SU-DHL-6 (cell line): ENCODE measurements at regions not wholly inside any gene's neighbourhood (a gene's known extent, or its start where the extent isn't known, plus 50 kb on each side); places are given as distances from the start of the nearest gene placed in this dataset.

Source experiments
- H2AFZ ChIP-seq: fragments of 200-600 bp; sonication (generic); 2 replicates; pipeline ENCODE4 v1.6.1; 2014; ENCODE audit warnings: low read depth, mild to moderate bottlenecking, moderate library complexity, mixed read lengths, antibody characterized with exemption, low read length; ENCODE audit not compliant: severe bottlenecking
- H3F3A ChIP-seq: fragments of 200-600 bp; shearing (Covaris generic); 2 replicates; pipeline ENCODE4 v1.6.0; 2016; ENCODE audit warnings: antibody characterized with exemption, mild to moderate bottlenecking; ENCODE audit not compliant: insufficient read depth
- H3K27ac ChIP-seq: fragments of 200-600 bp; sonication (generic); 2 replicates; pipeline ENCODE4 v1.5.1; 2016; ENCODE audit warnings: low read depth, mild to moderate bottlenecking, low read length, moderate library complexity, mixed read lengths
- H3K27me3 ChIP-seq: fragments of 200-600 bp; sonication (generic), shearing (Covaris generic); 2 replicates; pipeline ENCODE4 v1.6.0; 2014; ENCODE audit warnings: mild to moderate bottlenecking, low read length
- H3K36me3 ChIP-seq: fragments of 200-600 bp; sonication (generic); 2 replicates; pipeline ENCODE4 v1.6.1; 2014; ENCODE audit warnings: mild to moderate bottlenecking, low read length, mixed read lengths
- H3K4me2 ChIP-seq: fragments of 300-600, 200-600 bp; shearing (Covaris generic), sonication (generic); 2 replicates; pipeline ENCODE4 v1.6.0; 2014; ENCODE audit warnings: low read length, low read depth, mild to moderate bottlenecking; ENCODE audit not compliant: poor library complexity, severe bottlenecking
- H3K4me3 ChIP-seq: fragments of 200-600 bp; sonication (generic); 2 replicates; pipeline ENCODE4 v1.5.1; 2014; ENCODE audit warnings: antibody characterized with exemption, low read length, mild to moderate bottlenecking, mixed read lengths; ENCODE audit not compliant: insufficient read depth, poor library complexity, severe bottlenecking
- H3K79me2 ChIP-seq: fragments of 200-600 bp; sonication (generic); 2 replicates; pipeline ENCODE4 v1.6.1; 2014; ENCODE audit warnings: mild to moderate bottlenecking, low read length, moderate library complexity; ENCODE audit not compliant: insufficient read depth
- H3K9ac ChIP-seq: fragments of 200-600 bp; sonication (generic); 2 replicates; pipeline ENCODE4 v1.7.0; 2014; ENCODE audit warnings: mild to moderate bottlenecking, low read length
- H3K9me2 ChIP-seq: fragments of 200-600 bp; sonication (generic); replicated peaks from 2 replicates; pipeline ENCODE4 v1.6.1; 2014; ENCODE audit warnings: low read length; ENCODE audit not compliant: insufficient read depth
- H3K9me3 ChIP-seq: fragments of 200-600 bp; sonication (generic); 2 replicates; pipeline ENCODE4 v1.6.1; 2014; ENCODE audit warnings: low read length, mixed read lengths; ENCODE audit not compliant: insufficient read depth
- H4K20me1 ChIP-seq: fragments of 200-600 bp; sonication (generic); 2 replicates; pipeline ENCODE4 v1.6.1; 2014; ENCODE audit warnings: low read depth, mild to moderate bottlenecking, antibody characterized with exemption, low read length, moderate library complexity, mixed read lengths
- EZH2phosphoT487 ChIP-seq: fragments of 200-600 bp; sonication (generic), shearing (Covaris generic); conservative IDR thresholded peaks from 2 replicates; pipeline ENCODE4 v1.6.1; 2018; ENCODE audit warnings: mild to moderate bottlenecking, antibody characterized with exemption, low read length, moderate library complexity, mixed read lengths
- TF ChIP-seq, protein P1 (sequence below): fragments of 200-600 bp; sonication (generic); IDR thresholded peaks from one replicate; pipeline ENCODE4 v1.5.1; 2017; ENCODE audit warnings: antibody characterized with exemption, mild to moderate bottlenecking, low read length, moderate library complexity; ENCODE audit not compliant: insufficient read depth, poor library complexity, severe bottlenecking

DNA sequence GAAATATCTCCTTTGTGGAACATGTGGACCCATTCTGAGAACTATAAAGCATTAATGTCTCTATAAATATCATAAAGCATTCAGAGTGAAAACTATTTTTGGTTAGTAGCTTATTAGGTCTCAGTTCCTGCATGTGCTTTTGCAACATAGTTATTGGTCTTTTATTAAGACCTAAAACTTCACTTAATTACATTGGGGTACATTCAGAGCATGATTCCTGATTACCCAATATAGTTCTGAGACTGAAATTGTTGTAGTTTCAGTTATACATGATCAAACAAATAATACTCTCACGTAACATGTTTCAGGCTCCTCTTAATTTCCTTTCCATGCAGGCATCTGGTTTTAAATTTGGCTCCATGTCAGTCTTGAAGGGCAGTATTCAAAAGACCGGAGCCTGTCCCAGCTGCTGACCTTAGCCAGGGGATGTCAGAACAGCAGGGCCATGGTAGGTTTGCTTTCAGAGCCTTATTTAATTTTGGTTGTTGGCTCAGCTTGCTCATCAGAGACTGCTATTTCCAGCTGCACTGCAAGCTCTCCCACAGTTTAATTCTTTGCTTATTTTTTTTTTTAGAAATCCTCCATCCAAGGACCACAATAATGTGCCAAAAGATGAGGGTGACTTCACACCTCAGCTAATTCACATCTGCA is 447.8 kb upstream of the FZD8 start:
- H3K9me2 ChIP-seq, result 0 out of 2 replicates have a peak, but pooled peaks cover 6% of the 10 kb centered on the region

DNA sequence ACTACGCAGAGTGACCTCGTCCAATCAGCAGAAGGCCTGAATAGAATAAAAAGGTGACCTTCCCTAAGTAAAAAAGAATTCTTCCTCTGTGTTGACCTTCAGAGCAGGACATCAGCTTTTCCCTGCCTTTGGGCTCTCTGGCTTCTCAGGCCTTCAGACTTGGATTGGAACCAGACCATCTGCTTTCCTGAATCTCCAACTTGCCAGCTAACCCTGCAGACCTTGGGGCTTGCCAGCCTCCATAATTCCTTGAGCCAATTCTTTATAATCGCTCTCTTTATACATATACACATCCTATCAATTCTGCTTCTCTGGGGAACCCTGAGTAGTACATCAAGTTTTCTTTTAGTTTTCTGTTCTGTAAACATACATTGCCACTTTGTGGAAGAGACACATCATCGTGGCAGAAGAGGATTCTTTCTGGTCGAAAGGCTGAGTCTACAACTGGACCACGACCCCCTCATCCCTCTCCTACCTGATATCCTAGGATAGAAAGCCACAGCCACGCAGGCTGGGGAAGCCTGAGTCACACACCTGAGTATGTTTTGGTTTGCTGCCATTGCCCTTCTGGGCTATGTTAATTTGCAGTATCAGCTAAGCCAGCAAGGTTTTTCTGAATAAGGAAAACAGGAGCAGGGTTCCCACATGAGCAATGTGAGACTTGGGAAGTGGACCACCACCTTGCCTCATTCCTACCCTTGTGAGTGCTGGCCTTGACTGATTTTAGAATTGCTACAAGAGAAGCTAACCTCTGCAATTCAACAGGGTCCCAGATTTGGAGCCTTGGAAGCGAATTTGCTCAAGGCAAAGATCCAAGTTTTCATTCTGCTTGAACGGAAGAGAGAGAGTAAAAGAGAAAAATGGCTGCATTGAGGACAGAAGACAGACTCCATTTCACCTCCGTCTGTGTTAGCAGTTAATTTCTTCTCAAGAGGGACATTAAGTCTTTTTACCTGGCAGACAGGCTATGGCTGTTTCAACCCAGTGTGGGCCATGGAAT is 445.2 kb upstream of the FZD8 start:
- H3K9me3 ChIP-seq, result no peaks in the 10 kb centered on the region
- H4K20me1 ChIP-seq, result no peaks in the 10 kb centered on the region
- no peak overlapping the region for H2AFZ ChIP-seq
- H3K9me2 ChIP-seq, result 0 out of 2 replicates have a peak, but pooled peaks cover 6% of the 10 kb centered on the region
- H3F3A ChIP-seq, result no peaks in the 10 kb centered on the region
- no peaks in the 10 kb centered on the region for H3K36me3 ChIP-seq
- H3K4me2 ChIP-seq, result no peak overlapping the region
- H3K9ac ChIP-seq, result no peak overlapping the region
- TF ChIP-seq, protein P1, sequence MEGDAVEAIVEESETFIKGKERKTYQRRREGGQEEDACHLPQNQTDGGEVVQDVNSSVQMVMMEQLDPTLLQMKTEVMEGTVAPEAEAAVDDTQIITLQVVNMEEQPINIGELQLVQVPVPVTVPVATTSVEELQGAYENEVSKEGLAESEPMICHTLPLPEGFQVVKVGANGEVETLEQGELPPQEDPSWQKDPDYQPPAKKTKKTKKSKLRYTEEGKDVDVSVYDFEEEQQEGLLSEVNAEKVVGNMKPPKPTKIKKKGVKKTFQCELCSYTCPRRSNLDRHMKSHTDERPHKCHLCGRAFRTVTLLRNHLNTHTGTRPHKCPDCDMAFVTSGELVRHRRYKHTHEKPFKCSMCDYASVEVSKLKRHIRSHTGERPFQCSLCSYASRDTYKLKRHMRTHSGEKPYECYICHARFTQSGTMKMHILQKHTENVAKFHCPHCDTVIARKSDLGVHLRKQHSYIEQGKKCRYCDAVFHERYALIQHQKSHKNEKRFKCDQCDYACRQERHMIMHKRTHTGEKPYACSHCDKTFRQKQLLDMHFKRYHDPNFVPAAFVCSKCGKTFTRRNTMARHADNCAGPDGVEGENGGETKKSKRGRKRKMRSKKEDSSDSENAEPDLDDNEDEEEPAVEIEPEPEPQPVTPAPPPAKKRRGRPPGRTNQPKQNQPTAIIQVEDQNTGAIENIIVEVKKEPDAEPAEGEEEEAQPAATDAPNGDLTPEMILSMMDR, result no peak
- no peak for TF ChIP-seq EZH2phosphoT487
- no peaks in the 10 kb centered on the region for H3K27me3 ChIP-seq
- H3K27ac ChIP-seq, result no peak overlapping the region
- H3K4me3 ChIP-seq, result no peak overlapping the region
- no peaks in the 10 kb centered on the region for H3K79me2 ChIP-seq

More for the DNA sequence above, 447.8 kb upstream of the FZD8 start:
- TF ChIP-seq, protein P1, result no peak
- no peak for TF ChIP-seq EZH2phosphoT487
- no peak overlapping the region for H3K9ac ChIP-seq
- no peaks in the 10 kb centered on the region for H3F3A ChIP-seq
- H3K36me3 ChIP-seq, result no peaks in the 10 kb centered on the region
- no peaks in the 10 kb centered on the region for H4K20me1 ChIP-seq
- no peaks in the 10 kb centered on the region for H3K79me2 ChIP-seq
- no peaks in the 10 kb centered on the region for H3K9me3 ChIP-seq
- no peak overlapping the region for H3K4me2 ChIP-seq
- H2AFZ ChIP-seq, result no peak overlapping the region
- H3K27me3 ChIP-seq, result no peaks in the 10 kb centered on the region
- no peak overlapping the region for H3K27ac ChIP-seq
- H3K4me3 ChIP-seq, result no peak overlapping the region

DNA sequence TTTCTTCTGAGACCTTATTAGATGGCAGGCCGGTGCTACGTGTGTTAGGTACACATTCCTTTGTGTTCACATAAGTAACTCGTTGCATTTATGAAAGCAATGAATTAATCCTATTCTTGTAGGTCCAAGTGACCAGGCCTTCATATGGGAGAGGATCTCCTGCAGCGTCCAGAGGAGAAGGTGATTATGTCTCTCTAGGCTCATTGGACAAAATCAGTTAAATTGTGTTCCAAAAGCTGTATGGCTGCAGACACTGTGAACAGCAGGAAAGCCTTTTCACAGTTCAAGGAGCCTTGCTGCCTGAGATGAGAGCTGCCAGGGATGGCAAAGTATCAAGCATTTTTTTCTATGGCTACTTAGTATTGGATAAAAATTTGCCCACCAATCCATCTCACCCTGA is 433.1 kb upstream of the FZD8 start:
- H3F3A ChIP-seq, result no peaks in the 10 kb centered on the region
- H3K36me3 ChIP-seq, result no peaks in the 10 kb centered on the region
- H3K4me2 ChIP-seq, result no peak overlapping the region
- no peak overlapping the region for H3K9ac ChIP-seq
- H3K27ac ChIP-seq, result no peak overlapping the region
- H3K4me3 ChIP-seq, result no peak overlapping the region
- no peaks in the 10 kb centered on the region for H3K9me2 ChIP-seq
- H4K20me1 ChIP-seq, result no peaks in the 10 kb centered on the region
- no peak overlapping the region for H2AFZ ChIP-seq
- no peaks in the 10 kb centered on the region for H3K79me2 ChIP-seq
- H3K27me3 ChIP-seq, result no peaks in the 10 kb centered on the region
- TF ChIP-seq EZH2phosphoT487, result no peak
- TF ChIP-seq, protein P1, result no peak
- no peaks in the 10 kb centered on the region for H3K9me3 ChIP-seq
